PC-3 (cell line): ENCODE measurements at regions not wholly inside any gene's neighbourhood (a gene's known extent, or its start where the extent isn't known, plus 50 kb on each side); places are given as distances from the start of the nearest gene placed in this dataset.

Source experiments
- ATAC-seq: fragments of 200-7000 bp; cut with Tn5 transposase; 2 replicates; pipeline ENCODE4 v1.9.1; 2020; ENCODE audit warnings: mild to moderate bottlenecking, moderate library complexity
- BruUV-seq: library from RNA; stranded (reverse); fragments of 400-500 nt; replicated peaks from 2 replicates; lab custom pipeline; 2021; lab: Mats Ljungman, UMichigan
- CTCF ChIA-PET: fragments of 300-600 bp; sonication (Branson Sonifier 250); formaldehyde crosslinking; loops from one replicate; lab custom pipeline; 2022; ENCODE audit warnings: antibody characterized with exemption; lab: Charles Lee
- POLR2A ChIA-PET: fragments of 300-600 bp; sonication (Branson Sonifier 250); formaldehyde crosslinking; loops from one replicate; lab custom pipeline; 2022; ENCODE audit warnings: antibody characterized with exemption; ENCODE audit not compliant: unreplicated experiment; lab: Charles Lee
- DNase-seq: peaks from one replicate; pipeline ENCODE4 v3.0.0-alpha.2; 2015
- H2AFZ ChIP-seq: fragments of 300-600 bp; sonication (generic); 2 replicates; pipeline ENCODE4 v1.6.0; 2016; ENCODE audit warnings: antibody characterized with exemption, low read length
- H3F3A ChIP-seq: fragments of 300-600 bp; sonication (generic); one replicate; pipeline ENCODE4 v1.6.0; 2017; ENCODE audit warnings: antibody characterized with exemption, low read length, control low read depth, mild to moderate bottlenecking; ENCODE audit not compliant: unreplicated experiment
- H3K27ac ChIP-seq: fragments of 300-600 bp; sonication (generic); 2 replicates; pipeline ENCODE4 v1.5.1; 2016; ENCODE audit warnings: mild to moderate bottlenecking, low read length
- H3K27me3 ChIP-seq: fragments of 300-600 bp; sonication (generic); 2 replicates; pipeline ENCODE4 v1.6.1; 2016; ENCODE audit warnings: low read length, mixed read lengths
- H3K36me3 ChIP-seq: fragments of 300-600 bp; sonication (generic); 2 replicates; pipeline ENCODE4 v1.6.1; 2016; ENCODE audit warnings: low read depth, mixed run types, low read length, mixed read lengths
- H3K4me1 ChIP-seq: fragments of 300-600 bp; sonication (generic); 2 replicates; pipeline ENCODE4 v1.5.1; 2016; ENCODE audit warnings: low read length; ENCODE audit not compliant: insufficient read depth
- H3K4me2 ChIP-seq: fragments of 300-600 bp; sonication (generic); 2 replicates; pipeline ENCODE4 v1.6.0; 2016; ENCODE audit warnings: low read length
- H3K4me3 ChIP-seq: fragments of 300-600 bp; sonication (generic); 2 replicates; pipeline ENCODE4 v1.5.1; 2016; ENCODE audit warnings: mild to moderate bottlenecking, low read length, mixed read lengths
- H3K79me2 ChIP-seq: fragments of 300-600 bp; sonication (generic); 2 replicates; pipeline ENCODE4 v1.6.1; 2017; ENCODE audit warnings: low read length, mixed read lengths
- H3K9ac ChIP-seq: fragments of 300-600 bp; sonication (generic); 2 replicates; pipeline ENCODE4 v1.6.0; 2016; ENCODE audit warnings: mild to moderate bottlenecking, low read length
- H3K9me2 ChIP-seq: fragments of 300-600 bp; sonication (generic); replicated peaks from 2 replicates; pipeline ENCODE4 v1.6.1; 2016; ENCODE audit warnings: mixed run types, low read length, mixed read lengths
- H3K9me3 ChIP-seq: fragments of 300-600 bp; sonication (generic); 2 replicates; pipeline ENCODE4 v1.6.1; 2016; ENCODE audit warnings: low read length, mixed read lengths
- H4K20me1 ChIP-seq: fragments of 300-600 bp; sonication (generic); 2 replicates; pipeline ENCODE4 v1.6.1; 2016; ENCODE audit warnings: low read length, mixed read lengths
- EZH2 ChIP-seq: fragments of 300-600 bp; sonication (generic); IDR thresholded peaks from one replicate; pipeline ENCODE4 v1.6.1; 2017; ENCODE audit warnings: antibody characterized with exemption, mild to moderate bottlenecking, low read length; ENCODE audit not compliant: unreplicated experiment
- EZH2phosphoT487 ChIP-seq: fragments of 300-600 bp; sonication (generic); IDR thresholded peaks from 2 replicates; pipeline ENCODE4 v1.6.1; 2018; ENCODE audit warnings: mild to moderate bottlenecking, antibody characterized with exemption, low read length, borderline replicate concordance
- intact Hi-C: fragments of 100-400 bp; cut with micrococcal nuclease; formaldehyde crosslinking; loops from 2 replicates; pipeline ENCODE4 v1.9.0; 2023
- TF ChIP-seq, protein P1 (sequence below): fragments of 300-600 bp; sonication (generic); conservative IDR thresholded peaks from 2 replicates; pipeline ENCODE4 v1.5.1; 2017; ENCODE audit warnings: antibody characterized with exemption, low read depth, mild to moderate bottlenecking, low read length

DNA sequence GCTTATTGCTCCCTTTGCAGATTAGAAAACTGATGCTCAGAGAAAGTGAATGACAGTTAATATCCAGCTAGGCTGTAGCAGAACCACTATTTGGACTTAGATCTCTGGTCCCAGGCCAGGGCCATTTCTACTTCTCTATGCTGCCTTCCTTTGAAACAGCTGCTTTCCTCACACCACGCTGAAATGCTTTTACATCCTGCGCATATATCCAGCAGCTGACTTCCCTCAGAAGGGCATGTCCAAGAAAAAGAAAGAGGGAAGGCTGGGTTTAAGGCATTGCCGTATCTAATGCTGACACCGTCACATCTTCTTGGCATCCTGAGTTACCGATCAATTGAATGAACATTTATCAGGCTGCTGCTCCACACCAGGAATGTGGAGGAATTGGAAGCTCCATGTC lies 122.4 kb downstream of the UBE2U start:
- Histone ChIP-seq H2AFZ (no peak overlapping the region), H3K79me2 (no peaks in the 10 kb centered on the region), H4K20me1 (no peaks in the 10 kb centered on the region), H3K27me3 (no peaks in the 10 kb centered on the region), H3K4me1 (peaks cover 1% of the 10 kb centered on the region), H3K9me2 (no peaks in the 10 kb centered on the region), H3K9me3 (no peaks in the 10 kb centered on the region), H3K36me3 (no peaks in the 10 kb centered on the region), H3F3A (no peaks in the 10 kb centered on the region), H3K27ac (no peak overlapping the region), H3K9ac (no peak overlapping the region), H3K4me2 (no peak overlapping the region), H3K4me3 (no peak overlapping the region)
- POLR2A ChIA-PET = no interaction called here
- ATAC-seq = no peak
- CTCF ChIA-PET = no interaction called here
- TF ChIP-seq EZH2phosphoT487 (no peak), EZH2 (no peak)
- TF ChIP-seq, protein P1, sequence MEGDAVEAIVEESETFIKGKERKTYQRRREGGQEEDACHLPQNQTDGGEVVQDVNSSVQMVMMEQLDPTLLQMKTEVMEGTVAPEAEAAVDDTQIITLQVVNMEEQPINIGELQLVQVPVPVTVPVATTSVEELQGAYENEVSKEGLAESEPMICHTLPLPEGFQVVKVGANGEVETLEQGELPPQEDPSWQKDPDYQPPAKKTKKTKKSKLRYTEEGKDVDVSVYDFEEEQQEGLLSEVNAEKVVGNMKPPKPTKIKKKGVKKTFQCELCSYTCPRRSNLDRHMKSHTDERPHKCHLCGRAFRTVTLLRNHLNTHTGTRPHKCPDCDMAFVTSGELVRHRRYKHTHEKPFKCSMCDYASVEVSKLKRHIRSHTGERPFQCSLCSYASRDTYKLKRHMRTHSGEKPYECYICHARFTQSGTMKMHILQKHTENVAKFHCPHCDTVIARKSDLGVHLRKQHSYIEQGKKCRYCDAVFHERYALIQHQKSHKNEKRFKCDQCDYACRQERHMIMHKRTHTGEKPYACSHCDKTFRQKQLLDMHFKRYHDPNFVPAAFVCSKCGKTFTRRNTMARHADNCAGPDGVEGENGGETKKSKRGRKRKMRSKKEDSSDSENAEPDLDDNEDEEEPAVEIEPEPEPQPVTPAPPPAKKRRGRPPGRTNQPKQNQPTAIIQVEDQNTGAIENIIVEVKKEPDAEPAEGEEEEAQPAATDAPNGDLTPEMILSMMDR = no peak
- no TSS peak for BruUV-seq
- DNase-seq = no peak
- intact Hi-C loops = no loop called here

DNA sequence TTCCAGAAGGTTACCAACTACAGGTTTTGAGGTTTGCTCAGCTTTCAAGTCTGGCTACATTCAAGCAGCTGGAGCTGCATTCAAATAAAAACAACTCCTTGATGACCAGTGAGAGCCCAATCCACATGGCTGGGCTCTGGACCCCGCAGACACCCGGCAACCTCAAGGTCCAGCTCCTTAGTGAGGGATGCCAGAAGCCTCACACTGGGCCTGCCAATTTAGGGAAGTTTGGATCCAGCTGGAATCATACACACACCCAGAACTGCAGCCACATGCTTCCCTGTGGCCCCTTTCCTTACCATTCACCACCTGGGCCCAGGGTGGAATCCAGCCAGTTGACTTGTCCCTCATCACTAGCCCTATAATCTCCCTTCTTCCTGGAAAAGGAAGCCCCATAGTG lies 123.7 kb downstream of the UBE2U start:
- ChIA-PET POLR2A (no interaction called here), CTCF (no interaction called here)
- ATAC-seq (no peak), DNase-seq (no peak)
- no peaks in the 10 kb centered on the region for H3K79me2 ChIP-seq
- H3K4me1 ChIP-seq = no peaks in the 10 kb centered on the region
- no peaks in the 10 kb centered on the region for H3F3A ChIP-seq
- H3K36me3 ChIP-seq = no peaks in the 10 kb centered on the region
- no peak overlapping the region for H2AFZ ChIP-seq
- no peaks in the 10 kb centered on the region for H3K9me2 ChIP-seq
- H3K9ac ChIP-seq = no peak overlapping the region
- no peaks in the 10 kb centered on the region for H3K9me3 ChIP-seq
- no peak overlapping the region for H3K4me3 ChIP-seq
- no peak overlapping the region for H3K27ac ChIP-seq
- intact Hi-C loops = no loop called here
- no TSS peak for BruUV-seq
- TF ChIP-seq EZH2phosphoT487 = no peak
- TF ChIP-seq EZH2 = no peak
- TF ChIP-seq, protein P1 = no peak
- H3K27me3 ChIP-seq = no peaks in the 10 kb centered on the region
- no peak overlapping the region for H3K4me2 ChIP-seq
- no peaks in the 10 kb centered on the region for H4K20me1 ChIP-seq

DNA sequence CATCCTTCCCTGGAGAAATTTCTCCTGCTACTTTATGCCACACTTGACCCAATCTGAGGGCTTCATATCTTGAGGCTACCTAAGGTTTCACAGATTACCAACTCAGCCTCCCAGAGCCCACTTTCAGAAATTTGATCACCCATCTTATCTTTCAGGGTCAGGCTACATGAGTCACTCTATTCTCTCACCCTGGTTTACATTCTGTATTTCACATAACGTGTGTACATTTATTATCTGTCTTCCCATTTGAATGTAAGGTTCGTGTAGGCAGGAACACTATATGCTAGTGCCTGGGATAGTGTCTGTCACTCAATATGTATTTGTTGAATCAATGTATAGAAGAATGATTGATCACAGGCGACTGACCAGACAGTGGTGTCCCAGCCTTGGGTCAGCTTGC lies 124.8 kb downstream of the UBE2U start:
- Histone ChIP-seq H3K9me3 (no peaks in the 10 kb centered on the region), H3K9ac (no peak overlapping the region), H3K4me3 (no peak overlapping the region), H3F3A (no peaks in the 10 kb centered on the region), H3K4me2 (no peak overlapping the region), H3K79me2 (no peaks in the 10 kb centered on the region), H3K4me1 (no peaks in the 10 kb centered on the region), H3K27ac (no peak overlapping the region), H3K9me2 (no peaks in the 10 kb centered on the region), H4K20me1 (no peaks in the 10 kb centered on the region), H3K36me3 (no peaks in the 10 kb centered on the region), H3K27me3 (no peaks in the 10 kb centered on the region), H2AFZ (no peak overlapping the region)
- intact Hi-C loops = no loop called here
- DNase-seq = no peak
- no TSS peak for BruUV-seq
- ChIA-PET POLR2A (no interaction called here), CTCF (no interaction called here)
- TF ChIP-seq EZH2 = no peak
- TF ChIP-seq, protein P1 = no peak
- TF ChIP-seq EZH2phosphoT487 = no peak
- ATAC-seq = no peak
